Stimulated activated CD4-positive, alpha-beta T cell treated with anti-CD3 and anti-CD28 coated beads, Interleukin-1b, Interleukin-23, amount 100 ng/mL, for 4 hours (primary cell): ENCODE measurements at regions not wholly inside any gene's neighbourhood (a gene's known extent, or its start where the extent isn't known, plus 50 kb on each side); places are given as distances from the start of the nearest gene placed in this dataset.
"Not testable (repeated sequence)": the region's sequence is repeated elsewhere in the genome, so short reads cannot be mapped to it uniquely, and the experiment has no call there.

ENCODE experiments used
- DNase-seq, 2 donors: peaks; one replicate each; pipeline ENCODE4 v3.0.0-alpha.2; 2020; ENCODE audit warnings: low read depth in 2 of 2

GRCh38 chr2:3115301-3116042 lies 262.1 kb downstream of the EIPR1 start:
- no peak for DNase-seq

- no peak for DNase-seq
Measured at GRCh38 chr2:3114406-3115185, 263.0 kb downstream of the EIPR1 start.

- no peak for DNase-seq
Measured at GRCh38 chr2:3113769-3114168, 263.8 kb downstream of the EIPR1 start.

GRCh38 chr2:3113122-3113521 lies 264.5 kb downstream of the EIPR1 start:
- DNase-seq, result no peak

GRCh38 chr2:3112553-3112952 lies 265.1 kb downstream of the EIPR1 start:
- DNase-seq, result no peak

- DNase-seq, result no peak
Measured at GRCh38 chr2:3112131-3112530, 265.5 kb downstream of the EIPR1 start.

- DNase-seq, result no peak
Measured at GRCh38 chr2:3110994-3111666, 266.5 kb downstream of the EIPR1 start.

GRCh38 chr2:3110555-3110954 lies 267.1 kb downstream of the EIPR1 start:
- no peak for DNase-seq

- DNase-seq, result no peak
Measured at GRCh38 chr2:3108710-3109702, 268.6 kb downstream of the EIPR1 start.

- DNase-seq, result no peak
Measured at GRCh38 chr2:3108105-3108504, 269.5 kb downstream of the EIPR1 start.

- no peak for DNase-seq
Measured at GRCh38 chr2:3107567-3107966, 270.1 kb downstream of the EIPR1 start.

- no peak for DNase-seq
Measured at GRCh38 chr2:3105814-3106569, 271.6 kb downstream of the EIPR1 start.

GRCh38 chr2:3104958-3105813 lies 272.4 kb downstream of the EIPR1 start:
- not testable (repeated sequence) for DNase-seq

- no peak for DNase-seq
Measured at GRCh38 chr2:3104261-3104660, 273.4 kb downstream of the EIPR1 start.

GRCh38 chr2:3102922-3103569 lies 274.6 kb downstream of the EIPR1 start:
- DNase-seq, result no peak

- no peak for DNase-seq
Measured at GRCh38 chr2:3102081-3102921, 275.3 kb downstream of the EIPR1 start.

- DNase-seq, result no peak
Measured at GRCh38 chr2:3101016-3101942, 276.3 kb downstream of the EIPR1 start.
